GM11168 (cell line): ENCODE measurements at regions not wholly inside any gene's neighbourhood (a gene's known extent, or its start where the extent isn't known, plus 50 kb on each side); places are given as distances from the start of the nearest gene placed in this dataset.
"Not testable (repeated sequence)": the region's sequence is repeated elsewhere in the genome, so short reads cannot be mapped to it uniquely, and the experiment has no call there.

ENCODE experiments used
- in situ Hi-C: fragments of 300-500 bp; cut with MboI; formaldehyde crosslinking; loops from one replicate; pipeline ENCODE4 v1.12.0; 2022; ENCODE audit warnings: low sequenced_read_pairs; ENCODE audit not compliant: unreplicated experiment

GRCh38 chr1:163933437-163933836 lies 611.7 kb downstream of the NUF2 start:
- in situ Hi-C loops = no loop called here

GRCh38 chr1:163935738-163936374 lies 614.1 kb downstream of the NUF2 start:
- in situ Hi-C loops = no loop called here

GRCh38 chr1:163959622-163960021 lies 599.4 kb upstream of the PBX1 start:
- in situ Hi-C loops = no loop called here

- in situ Hi-C loops = no loop called here
Observed at GRCh38 chr1:163970151-163970550, 588.8 kb upstream of the PBX1 start.

- in situ Hi-C loops = no loop called here
Observed at GRCh38 chr1:163970699-163971098, 588.3 kb upstream of the PBX1 start.

GRCh38 chr1:163973586-163973985 lies 585.4 kb upstream of the PBX1 start:
- in situ Hi-C loops = no loop called here

GRCh38 chr1:163974120-163974519 lies 584.9 kb upstream of the PBX1 start:
- in situ Hi-C loops = no loop called here

GRCh38 chr1:163980394-163980793 lies 578.6 kb upstream of the PBX1 start:
- in situ Hi-C loops = no loop called here

GRCh38 chr1:163981500-163982030 lies 577.4 kb upstream of the PBX1 start:
- in situ Hi-C loops = no loop called here

- in situ Hi-C loops = no loop called here
Observed at GRCh38 chr1:163983097-163983496, 575.9 kb upstream of the PBX1 start.

- in situ Hi-C loops = no loop called here
Observed at GRCh38 chr1:163985700-163986099, 573.3 kb upstream of the PBX1 start.

GRCh38 chr1:163999131-163999530 lies 559.9 kb upstream of the PBX1 start:
- in situ Hi-C loops = no loop called here

GRCh38 chr1:164006186-164006585 lies 552.8 kb upstream of the PBX1 start:
- in situ Hi-C loops = not testable (repeated sequence)

GRCh38 chr1:164006621-164007020 lies 552.4 kb upstream of the PBX1 start:
- in situ Hi-C loops = no loop called here

GRCh38 chr1:164017239-164017638 lies 541.7 kb upstream of the PBX1 start:
- in situ Hi-C loops = no loop called here

GRCh38 chr1:164020391-164020790 lies 538.6 kb upstream of the PBX1 start:
- in situ Hi-C loops = no loop called here

GRCh38 chr1:164021813-164022212 lies 537.2 kb upstream of the PBX1 start:
- in situ Hi-C loops = no loop called here

- in situ Hi-C loops = no loop called here
Observed at GRCh38 chr1:164033782-164034181, 525.2 kb upstream of the PBX1 start.

- in situ Hi-C loops = no loop called here
Observed at GRCh38 chr1:164040754-164041153, 518.2 kb upstream of the PBX1 start.

- in situ Hi-C loops = no loop called here
Observed at GRCh38 chr1:164051782-164052181, 507.2 kb upstream of the PBX1 start.

- in situ Hi-C loops = no loop called here
Observed at GRCh38 chr1:164054331-164054730, 504.7 kb upstream of the PBX1 start.

GRCh38 chr1:164058198-164058597 lies 500.8 kb upstream of the PBX1 start:
- in situ Hi-C loops = no loop called here
